ENCODE measurements at regions not wholly inside any gene's neighbourhood (a gene's known extent, or its start where the extent isn't known, plus 50 kb on each side); places are given as distances from the start of the nearest gene placed in this dataset.

DNA sequence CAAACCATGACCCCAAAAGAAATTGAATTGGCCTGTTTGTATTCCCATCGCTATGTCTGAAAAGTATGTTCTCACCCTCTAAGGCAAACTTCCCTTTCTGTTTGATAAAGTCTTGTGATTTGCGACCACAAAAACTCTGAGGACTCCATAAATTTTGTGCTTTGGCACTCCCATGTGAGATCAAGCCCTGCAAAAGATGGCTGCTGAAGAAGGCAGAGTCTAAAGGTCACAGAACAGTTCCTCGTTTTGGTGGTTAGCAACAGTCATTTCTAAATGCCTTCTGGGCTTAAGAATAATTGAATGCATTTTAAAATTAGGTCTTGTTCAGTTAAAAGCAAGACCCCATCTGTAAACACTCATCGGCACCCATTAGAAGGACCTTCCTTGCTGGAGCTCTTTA lies 441.6 kb downstream of the OMA1 start:
- H3K27me3 ChIP-seq (ENCODE audit: insufficient read depth, low read depth) = peaks cover 11% of the 10 kb centered on the region
- no peaks in the 10 kb centered on the region for H3K9me3 ChIP-seq (ENCODE audit: insufficient read depth, low read depth)
- ChIA-PET POLR2A (ENCODE audit: unreplicated experiment) (no interaction called here), CTCF (no interaction called here)
- no peak for DNase-seq
- intact Hi-C loops (cut with micrococcal nuclease; ENCODE audit: unreplicated experiment) = no loop called here
- no peak overlapping the region for H3K27ac ChIP-seq
- H2AFZ ChIP-seq = no peak overlapping the region
- no peak overlapping the region for H3K4me2 ChIP-seq
- H3F3A ChIP-seq (ENCODE audit: insufficient read depth, low read depth) = no peaks in the 10 kb centered on the region
- no peaks in the 10 kb centered on the region for H3K36me3 ChIP-seq (ENCODE audit: low read depth)
- H3K4me3 ChIP-seq = no peak overlapping the region
- H3K9me2 ChIP-seq (ENCODE audit: insufficient read depth) = no peaks in the 10 kb centered on the region
- H3K4me1 ChIP-seq (replicated peaks; ENCODE audit: insufficient read depth) = no peaks in the 10 kb centered on the region
- BruUV-seq (replicated peaks) = no TSS peak
- no peaks in the 10 kb centered on the region for H3K79me2 ChIP-seq (ENCODE audit: low read depth)
- no peaks in the 10 kb centered on the region for H4K20me1 ChIP-seq (ENCODE audit: insufficient read depth)
- TF ChIP-seq, protein P1, sequence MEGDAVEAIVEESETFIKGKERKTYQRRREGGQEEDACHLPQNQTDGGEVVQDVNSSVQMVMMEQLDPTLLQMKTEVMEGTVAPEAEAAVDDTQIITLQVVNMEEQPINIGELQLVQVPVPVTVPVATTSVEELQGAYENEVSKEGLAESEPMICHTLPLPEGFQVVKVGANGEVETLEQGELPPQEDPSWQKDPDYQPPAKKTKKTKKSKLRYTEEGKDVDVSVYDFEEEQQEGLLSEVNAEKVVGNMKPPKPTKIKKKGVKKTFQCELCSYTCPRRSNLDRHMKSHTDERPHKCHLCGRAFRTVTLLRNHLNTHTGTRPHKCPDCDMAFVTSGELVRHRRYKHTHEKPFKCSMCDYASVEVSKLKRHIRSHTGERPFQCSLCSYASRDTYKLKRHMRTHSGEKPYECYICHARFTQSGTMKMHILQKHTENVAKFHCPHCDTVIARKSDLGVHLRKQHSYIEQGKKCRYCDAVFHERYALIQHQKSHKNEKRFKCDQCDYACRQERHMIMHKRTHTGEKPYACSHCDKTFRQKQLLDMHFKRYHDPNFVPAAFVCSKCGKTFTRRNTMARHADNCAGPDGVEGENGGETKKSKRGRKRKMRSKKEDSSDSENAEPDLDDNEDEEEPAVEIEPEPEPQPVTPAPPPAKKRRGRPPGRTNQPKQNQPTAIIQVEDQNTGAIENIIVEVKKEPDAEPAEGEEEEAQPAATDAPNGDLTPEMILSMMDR (conservative IDR thresholded peaks at IDR 0.05) = no peak
- TF ChIP-seq EZH2 (IDR thresholded peaks at IDR 0.05; ENCODE audit: low read depth) = no peak

DNA sequence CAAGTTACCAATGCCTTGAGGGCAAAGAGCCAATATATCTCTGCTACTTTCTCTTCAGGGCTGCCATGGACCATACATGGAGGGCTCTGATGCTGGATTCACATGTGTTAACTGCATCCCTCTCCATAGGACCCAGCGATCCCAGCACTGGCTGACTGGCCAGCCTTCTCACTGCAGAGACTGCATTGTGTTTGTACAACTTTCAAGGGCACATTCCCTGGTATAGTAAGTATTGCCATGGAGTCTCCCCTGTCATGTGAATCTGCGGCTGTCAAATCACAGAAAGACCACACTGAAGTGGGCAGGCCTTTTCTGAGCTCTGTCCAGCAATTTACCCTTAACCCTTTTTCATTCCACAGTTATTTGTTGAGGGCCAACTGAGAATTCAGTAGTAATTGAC lies 449.8 kb downstream of the OMA1 start:
- no peaks in the 10 kb centered on the region for H3K36me3 ChIP-seq (ENCODE audit: low read depth)
- no peaks in the 10 kb centered on the region for H3K79me2 ChIP-seq (ENCODE audit: low read depth)
- H3K9me2 ChIP-seq (ENCODE audit: insufficient read depth) = no peaks in the 10 kb centered on the region
- BruUV-seq (replicated peaks) = no TSS peak
- no peaks in the 10 kb centered on the region for H3K9me3 ChIP-seq (ENCODE audit: insufficient read depth, low read depth)
- intact Hi-C loops (cut with micrococcal nuclease; ENCODE audit: unreplicated experiment) = no loop called here
- no peaks in the 10 kb centered on the region for H4K20me1 ChIP-seq (ENCODE audit: insufficient read depth)
- H3K4me1 ChIP-seq (replicated peaks; ENCODE audit: insufficient read depth) = no peaks in the 10 kb centered on the region
- peaks cover 13% of the 10 kb centered on the region for H3K27me3 ChIP-seq (ENCODE audit: insufficient read depth, low read depth)
- ChIA-PET CTCF (no interaction called here), POLR2A (ENCODE audit: unreplicated experiment) (no interaction called here)
- no peak for DNase-seq
- H3K4me3 ChIP-seq = no peak overlapping the region
- H3K27ac ChIP-seq = no peak overlapping the region
- H3F3A ChIP-seq (ENCODE audit: insufficient read depth, low read depth) = no peaks in the 10 kb centered on the region
- TF ChIP-seq EZH2 (IDR thresholded peaks at IDR 0.05; ENCODE audit: low read depth) = no peak
- TF ChIP-seq, protein P1 (conservative IDR thresholded peaks at IDR 0.05) = no peak
- no peak overlapping the region for H3K4me2 ChIP-seq
- no peak overlapping the region for H2AFZ ChIP-seq

DNA sequence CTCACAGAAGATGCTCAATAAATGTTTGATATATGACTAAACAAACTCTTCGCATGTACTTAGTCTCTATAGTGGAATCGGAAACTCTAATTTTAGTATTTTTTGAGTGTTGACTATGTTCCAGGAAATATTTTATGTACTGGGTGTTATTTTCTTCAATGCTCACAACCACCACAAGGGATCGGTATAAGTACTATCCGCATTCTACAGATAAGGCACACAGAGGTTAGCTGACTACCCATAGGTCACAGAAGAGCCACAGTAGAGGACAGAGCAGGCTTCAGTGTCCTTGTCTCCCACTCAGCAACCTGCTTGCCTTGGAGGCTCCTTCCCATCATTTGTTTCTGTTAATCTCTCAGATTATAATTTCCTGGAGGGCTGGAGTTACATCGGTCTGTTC lies 451.3 kb downstream of the OMA1 start:
- H3F3A ChIP-seq (ENCODE audit: insufficient read depth, low read depth) = no peaks in the 10 kb centered on the region

More for the DNA sequence above, 451.3 kb downstream of the OMA1 start:
- Histone ChIP-seq H3K27ac (no peak overlapping the region), H4K20me1 (ENCODE audit: insufficient read depth) (no peaks in the 10 kb centered on the region), H3K27me3 (ENCODE audit: insufficient read depth, low read depth) (peaks cover 9% of the 10 kb centered on the region; the same call in 1 of the 2 replicates), H3K36me3 (ENCODE audit: low read depth) (no peaks in the 10 kb centered on the region), H2AFZ (no peak overlapping the region), H3K4me3 (no peak overlapping the region), H3K4me1 (replicated peaks; ENCODE audit: insufficient read depth) (no peaks in the 10 kb centered on the region), H3K79me2 (ENCODE audit: low read depth) (no peaks in the 10 kb centered on the region), H3K4me2 (no peak overlapping the region), H3K9me3 (ENCODE audit: insufficient read depth, low read depth) (no peaks in the 10 kb centered on the region), H3K9me2 (ENCODE audit: insufficient read depth) (no peaks in the 10 kb centered on the region)
- POLR2A ChIA-PET (ENCODE audit: unreplicated experiment) = no interaction called here
- CTCF ChIA-PET = no interaction called here
- TF ChIP-seq, protein P1 (conservative IDR thresholded peaks at IDR 0.05) = no peak
- no peak for TF ChIP-seq EZH2 (IDR thresholded peaks at IDR 0.05; ENCODE audit: low read depth)
- no peak for DNase-seq
- intact Hi-C loops (cut with micrococcal nuclease; ENCODE audit: unreplicated experiment) = no loop called here
- BruUV-seq (replicated peaks) = no TSS peak

Data from PC-9 (cell line).